Fibroblast of skin of scalp (primary cell): ENCODE measurements at regions not wholly inside any gene's neighbourhood (a gene's known extent, or its start where the extent isn't known, plus 50 kb on each side); places are given as distances from the start of the nearest gene placed in this dataset.

Experiments
- DNase-seq: peaks from one replicate; pipeline ENCODE4 v3.0.0-alpha.2; 2013

- no peak for DNase-seq
These were observed 59.8 kb upstream of the FHIT start for GRCh38 chr3:61311044-61311443.

GRCh38 chr3:61315871-61316270 lies 64.6 kb upstream of the FHIT start:
- DNase-seq: peak; percentile 15

DNA sequence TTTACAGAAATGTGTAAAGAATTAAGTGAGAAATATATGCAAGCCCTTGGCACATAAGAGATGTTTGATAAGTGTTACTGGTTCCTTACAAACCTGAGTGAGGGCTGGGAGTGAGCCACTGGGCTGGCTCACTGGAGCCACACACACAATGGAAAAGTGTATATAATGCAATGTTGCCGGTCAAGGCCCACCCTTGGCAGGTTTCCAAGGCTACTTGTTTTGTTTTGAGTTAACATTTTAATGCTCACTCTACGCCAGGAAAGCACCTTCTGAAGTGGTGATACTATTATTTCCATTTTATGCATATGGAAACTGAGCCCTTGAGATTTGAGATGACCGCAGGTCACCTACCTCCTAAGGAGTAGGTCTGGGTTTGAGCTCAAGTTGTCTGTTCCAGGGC lies 71.8 kb upstream of the FHIT start:
- DNase-seq: no peak

DNA sequence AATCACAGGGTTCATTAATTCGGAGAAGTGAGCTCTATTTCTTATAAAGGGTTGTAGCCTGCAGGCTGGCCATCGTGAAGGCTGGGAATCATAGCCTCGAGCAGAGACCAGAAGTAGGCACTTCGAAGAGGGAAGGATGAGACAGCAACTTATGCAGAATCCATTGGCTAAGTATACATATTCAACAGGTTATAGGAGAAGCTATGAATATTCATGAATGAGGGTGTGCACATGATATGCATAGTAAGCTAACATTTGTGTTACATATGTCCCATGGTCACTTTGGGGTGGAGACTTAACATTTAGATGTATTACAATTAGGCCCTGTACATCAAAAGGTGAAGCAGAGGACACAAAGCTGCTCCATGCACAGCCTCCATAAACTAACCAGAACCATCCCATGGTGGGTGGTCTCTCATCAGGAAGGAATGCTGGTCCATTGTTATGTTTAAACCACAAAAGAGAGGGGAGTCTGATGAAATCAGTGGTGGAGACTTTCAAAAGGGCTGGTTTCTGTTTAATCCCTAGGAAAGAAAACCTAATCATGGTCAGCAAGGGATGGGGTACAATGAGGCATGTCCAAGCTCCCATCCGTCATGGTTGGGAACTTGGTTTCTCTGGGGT lies 80.8 kb upstream of the FHIT start:
- DNase-seq: peak; percentile 20

DNA sequence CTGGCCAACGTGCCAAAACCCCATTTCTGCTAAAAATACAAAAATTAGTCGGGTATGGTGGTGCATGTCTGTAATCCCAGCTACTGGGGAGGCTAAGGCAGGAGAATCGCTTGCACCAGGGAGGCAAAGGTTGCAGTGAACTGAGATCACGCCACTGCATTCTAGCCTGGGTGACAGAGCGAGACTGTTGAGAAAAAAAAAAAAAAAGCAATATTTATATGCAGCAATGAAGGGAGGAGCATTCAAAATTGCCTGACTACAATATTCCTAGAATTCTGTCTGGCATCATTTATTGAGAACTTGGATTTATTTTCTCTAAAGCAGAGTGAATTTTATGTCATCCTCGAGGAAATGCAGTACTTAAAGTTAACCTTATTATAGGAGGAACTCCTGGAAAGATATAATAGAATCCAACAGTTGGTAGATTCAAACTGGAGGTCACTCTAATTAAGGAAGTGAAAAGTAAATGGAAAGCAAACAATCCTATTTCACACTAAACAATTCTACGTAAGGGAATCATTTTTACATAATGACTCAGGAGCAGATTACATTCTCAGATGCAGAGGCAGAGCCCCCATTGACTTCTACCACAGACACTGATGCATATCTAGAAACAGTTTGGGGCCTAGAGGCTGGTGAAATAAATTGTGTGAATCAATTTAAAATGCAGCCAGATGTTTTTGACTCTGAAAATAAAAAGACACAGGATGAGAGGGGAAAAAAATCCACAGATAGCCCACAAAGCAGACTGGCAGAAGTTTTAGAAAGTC lies 82.1 kb upstream of the FHIT start:
- peak; percentile 15 for DNase-seq

DNA sequence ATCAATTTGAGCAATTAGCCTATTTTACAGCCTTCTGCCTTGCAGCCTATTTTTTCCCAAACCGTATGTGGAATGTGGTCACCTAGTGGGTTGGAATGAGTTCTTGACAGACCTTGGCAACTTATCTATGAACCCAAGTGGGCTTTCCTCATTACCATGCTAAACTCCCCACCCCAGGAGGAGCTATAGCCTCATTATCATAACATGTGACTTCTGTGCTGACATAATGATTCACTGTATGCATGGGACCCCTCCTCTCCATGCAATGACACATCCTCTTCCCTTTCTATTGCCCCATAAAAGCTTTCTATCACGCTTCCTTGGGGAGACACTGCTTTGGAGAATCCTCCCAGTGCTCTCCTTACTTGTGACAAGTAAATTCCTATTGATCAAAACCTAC lies 83.5 kb upstream of the FHIT start:
- no peak for DNase-seq

DNA sequence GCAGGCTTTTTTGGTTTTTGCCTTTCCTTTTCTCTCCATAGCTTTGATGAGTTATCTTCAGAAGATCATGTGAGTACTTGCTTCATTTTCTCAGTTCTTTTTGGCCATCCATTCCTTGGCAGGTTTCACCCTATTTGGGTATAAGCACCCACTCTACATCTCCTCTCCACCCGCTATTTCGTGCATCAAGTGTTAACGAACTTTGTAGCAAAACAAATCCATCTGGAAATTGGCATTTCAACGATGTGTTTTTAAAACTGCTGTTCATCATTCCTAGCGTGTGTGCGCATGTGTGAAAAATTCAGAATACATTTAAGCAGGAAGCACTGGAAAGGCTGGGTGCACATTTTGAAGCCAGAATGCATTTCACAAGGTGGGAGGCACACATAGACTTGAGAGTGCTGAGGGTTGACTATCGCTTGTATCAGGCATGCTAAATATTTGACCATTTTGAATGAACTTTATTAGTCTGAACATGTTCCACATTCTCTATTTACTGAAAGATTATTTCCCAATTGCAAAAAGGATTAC lies 89.7 kb upstream of the FHIT start:
- no peak for DNase-seq

- DNase-seq: no peak
These were observed 92.3 kb upstream of the FHIT start for GRCh38 chr3:61343543-61343942.

- no peak for DNase-seq
These were observed 93.8 kb upstream of the FHIT start for GRCh38 chr3:61345020-61345419.

GRCh38 chr3:61347981-61348380 lies 96.7 kb upstream of the FHIT start:
- no peak for DNase-seq

- DNase-seq: no peak
These were observed 98.5 kb upstream of the FHIT start for GRCh38 chr3:61349717-61350116.

GRCh38 chr3:61350782-61351309 lies 99.6 kb upstream of the FHIT start:
- DNase-seq: no peak

GRCh38 chr3:61352306-61352705 lies 101.1 kb upstream of the FHIT start:
- no peak for DNase-seq

DNA sequence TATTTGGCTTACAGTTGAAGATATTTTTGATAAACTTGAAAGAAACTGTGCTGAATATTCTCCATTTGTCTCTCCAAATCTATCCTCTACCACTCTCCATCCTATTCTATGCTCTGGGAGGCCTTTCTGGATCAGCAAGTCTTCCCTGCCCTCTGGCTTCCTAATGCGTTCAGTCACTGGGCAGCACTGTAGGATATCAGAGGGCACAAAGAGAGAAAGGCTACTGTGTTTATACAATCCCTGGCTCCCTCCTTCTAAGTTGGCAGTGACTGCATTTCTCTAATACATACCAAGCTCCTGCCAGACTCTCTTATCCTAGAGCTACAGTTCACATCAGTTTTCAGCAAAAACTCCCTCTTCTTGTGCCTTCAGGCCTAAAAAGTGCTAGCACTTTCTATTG lies 102.1 kb upstream of the FHIT start:
- DNase-seq: no peak

DNA sequence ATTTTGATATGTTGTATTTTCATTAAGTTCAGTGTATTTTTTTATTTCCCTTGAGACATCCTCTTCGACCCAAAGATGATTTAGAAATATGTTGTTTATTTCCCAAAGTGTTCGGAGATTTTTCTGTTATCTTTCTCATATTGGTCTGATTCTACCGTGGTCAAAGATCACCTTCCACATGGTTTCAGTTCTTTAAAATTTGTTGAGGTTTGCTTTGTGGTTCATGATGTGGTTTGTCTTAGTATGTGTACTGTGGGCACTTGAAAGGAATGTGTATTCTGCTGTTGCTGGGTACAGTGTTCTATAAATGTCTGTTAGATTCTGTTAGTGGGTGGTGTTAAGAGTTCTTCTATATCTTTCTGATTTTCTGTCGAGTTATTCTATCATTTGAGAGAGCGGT lies 103.4 kb upstream of the FHIT start:
- DNase-seq: no peak

DNA sequence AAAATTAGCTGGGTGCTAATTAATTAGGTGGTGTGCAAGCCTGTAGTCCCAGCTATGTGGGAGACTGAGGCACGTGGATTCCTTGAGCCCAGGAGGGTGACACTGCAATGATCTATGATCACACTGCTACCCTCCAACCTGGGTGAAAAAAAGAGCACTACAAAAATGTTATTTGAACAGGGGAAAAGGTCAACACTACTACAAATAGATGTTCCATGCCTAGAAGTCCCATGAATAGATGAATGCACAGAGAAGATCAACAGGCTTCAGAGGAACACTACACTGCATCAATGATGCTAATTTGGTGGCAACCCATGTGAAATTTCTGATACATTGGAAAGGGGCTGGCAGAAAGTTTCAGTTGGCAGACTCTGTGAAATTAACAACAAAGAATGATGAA lies 105.4 kb upstream of the FHIT start:
- no peak for DNase-seq

DNA sequence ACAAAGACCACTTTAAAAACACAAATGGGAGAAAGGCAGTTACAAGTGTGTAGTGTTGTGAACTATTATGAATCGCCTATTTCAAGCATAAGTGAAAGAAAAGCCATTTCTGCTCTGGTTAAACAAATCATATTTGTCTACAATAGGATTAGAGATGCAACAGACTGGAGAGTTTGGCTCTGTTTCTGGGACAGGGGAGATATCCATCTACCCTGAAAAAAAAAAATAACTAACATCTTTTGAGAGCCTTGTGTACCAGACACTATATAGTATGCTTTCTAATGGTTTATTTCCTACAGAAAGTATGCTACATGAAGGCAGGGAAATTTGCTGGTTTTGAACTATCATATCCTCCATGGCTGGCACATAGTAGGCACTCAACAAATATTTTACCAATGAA lies 106.7 kb upstream of the FHIT start:
- DNase-seq: no peak

- DNase-seq: no peak
These were observed 107.1 kb upstream of the FHIT start for GRCh38 chr3:61358364-61358763.

- no peak for DNase-seq
These were observed 109.2 kb upstream of the FHIT start for GRCh38 chr3:61360297-61360965.

DNA sequence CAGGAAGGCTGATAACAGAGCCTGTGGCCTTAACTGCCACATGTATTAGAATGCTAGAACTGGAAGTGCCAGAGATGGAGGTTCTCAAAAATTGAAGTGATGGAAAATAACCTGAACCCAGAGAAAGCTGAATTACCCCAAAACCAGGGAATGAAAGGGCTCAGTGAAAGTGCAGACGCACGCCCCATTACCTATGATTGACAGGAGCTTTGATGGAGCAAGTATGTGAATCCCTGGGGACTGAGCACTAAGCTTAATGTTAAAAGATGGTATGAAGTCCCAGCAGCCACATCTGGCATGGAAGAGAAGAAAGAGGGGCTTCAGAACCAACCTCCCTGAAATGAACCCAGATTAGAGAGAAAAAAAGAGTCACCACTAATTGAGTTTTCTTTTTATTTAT lies 118.4 kb upstream of the FHIT start:
- DNase-seq: no peak

DNA sequence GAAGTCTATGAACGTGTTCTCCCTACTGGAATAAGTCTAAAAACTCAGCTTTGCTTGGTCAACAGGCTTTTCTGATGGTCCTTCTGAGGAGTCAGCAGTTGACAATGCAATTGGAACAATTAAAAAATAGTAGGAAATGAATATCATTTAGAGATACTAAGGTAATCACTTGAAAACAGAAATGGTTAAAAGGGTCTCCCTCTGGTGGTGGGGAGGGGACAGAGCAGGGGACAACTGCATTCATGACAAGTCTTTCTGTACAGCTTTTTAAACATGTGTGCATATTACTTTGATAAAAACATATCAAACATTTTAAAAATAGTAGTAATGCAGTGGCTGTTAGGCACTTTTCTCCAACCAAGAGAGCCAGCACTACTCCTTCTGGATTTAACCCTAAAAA lies 119.9 kb upstream of the FHIT start:
- DNase-seq: peak; percentile 13

- DNase-seq: no peak
These were observed 121.5 kb upstream of the FHIT start for GRCh38 chr3:61372723-61373122.

DNA sequence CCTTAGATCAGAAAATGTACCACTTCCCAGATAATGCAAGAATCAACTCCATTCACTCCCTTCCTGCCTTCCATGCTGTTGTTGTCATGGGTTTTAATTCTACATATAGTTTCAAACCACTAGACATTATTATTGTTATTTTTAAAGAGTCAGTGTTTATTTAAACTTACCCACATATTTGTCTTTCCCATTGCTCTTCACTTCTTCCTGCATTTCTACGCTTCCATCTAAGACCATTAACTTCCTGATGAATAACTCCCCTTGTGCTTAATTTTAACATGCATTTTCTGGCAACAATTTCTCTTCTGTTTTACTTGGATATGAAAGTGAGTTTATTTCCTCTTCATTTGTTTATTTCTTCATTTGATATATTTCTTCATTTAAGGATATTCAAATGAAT lies 127.1 kb upstream of the FHIT start:
- peak; percentile 20 for DNase-seq
